GM12878 (cell line): ENCODE measurements at regions not wholly inside any gene's neighbourhood (a gene's known extent, or its start where the extent isn't known, plus 50 kb on each side); places are given as distances from the start of the nearest gene placed in this dataset.

Source experiments
- ATAC-seq: fragments of 200-7000 bp; cut with Tn5 transposase; 3 replicates; pipeline ENCODE4 v1.9.1; 2020; ENCODE audit warnings: mild to moderate bottlenecking, moderate library complexity
- BruUV-seq: library from RNA; stranded (reverse); fragments of 400-500 nt; replicated peaks from 2 replicates; lab custom pipeline; 2021; lab: Mats Ljungman, UMichigan
- CTCF ChIA-PET: fragments of 300-600 bp; sonication (Branson Sonifier 250); formaldehyde crosslinking; extraction: SDS; loops from one replicate; lab custom pipeline; 2021; ENCODE audit warnings: inconsistent platforms; lab: Yijun Ruan, JAX
- POLR2A ChIA-PET: fragments of 350-600 bp; formaldehyde crosslinking; extraction: SDS; loops from one replicate; lab custom pipeline; 2021; ENCODE audit warnings: inconsistent platforms; lab: Charles Lee
- RAD21 ChIA-PET: fragments of 300-600 bp; sonication (Branson Sonifier 250); formaldehyde crosslinking; loops from one replicate; lab custom pipeline; 2023; ENCODE audit warnings: antibody characterized with exemption; ENCODE audit not compliant: unreplicated experiment; lab: Charles Lee
- SMC1A ChIA-PET: fragments of 300-600 bp; sonication (Branson Sonifier 250); formaldehyde crosslinking; loops from one replicate; lab custom pipeline; 2023; ENCODE audit not compliant: unreplicated experiment, uncharacterized antibody; lab: Charles Lee
- DNase-seq: peaks from one replicate; pipeline ENCODE4 v3.0.0-alpha.2; 2011; ENCODE audit warnings: low read depth, low spot score
- FAIRE-seq: peaks from 3 replicates; lab custom pipeline; 2011; peaks lifted over from hg19 to GRCh38; lab: Jason Lieb, UNC
- H2AFZ ChIP-seq: 2 replicates; pipeline ENCODE4 v1.6.0; 2011; ENCODE audit warnings: low read depth, low read length, control low read depth; ENCODE audit not compliant: control insufficient read depth
- H3K27ac ChIP-seq: 2 replicates; pipeline ENCODE4 v1.5.1; 2011; ENCODE audit warnings: control low read depth; ENCODE audit not compliant: control insufficient read depth, insufficient read depth
- H3K27me3 ChIP-seq, 2 experiments: replicated peaks in 1 of 2; 2 replicates each; pipeline versions ENCODE4 v1.6.0 to v1.6.1; 2011; ENCODE audit warnings: low read length in 1 of 2; ENCODE audit not compliant: control insufficient read depth in 2 of 2, insufficient read depth in 2 of 2
- H3K36me3 ChIP-seq, 2 experiments: 2 replicates each; pipeline ENCODE4 v1.5.1; 2011; ENCODE audit warnings: low read length in 1 of 2; ENCODE audit not compliant: control insufficient read depth in 2 of 2, insufficient read depth in 2 of 2
- H3K4me1 ChIP-seq: 2 replicates; pipeline ENCODE4 v1.6.1; 2011; ENCODE audit warnings: mild to moderate bottlenecking, low read length, moderate library complexity, mixed read lengths; ENCODE audit not compliant: control insufficient read depth, insufficient read depth
- H3K4me2 ChIP-seq: 2 replicates; pipeline ENCODE4 v1.6.0; 2011; ENCODE audit warnings: control low read depth; ENCODE audit not compliant: control insufficient read depth, insufficient read depth
- H3K4me3 ChIP-seq: fragments of 200-600 bp; sonication (generic); 2 replicates; pipeline ENCODE4 v1.5.1; 2016
- H3K79me2 ChIP-seq: 2 replicates; pipeline ENCODE4 v1.6.0; 2011; ENCODE audit warnings: low read length; ENCODE audit not compliant: control insufficient read depth, insufficient read depth
- H3K9ac ChIP-seq: 2 replicates; pipeline ENCODE4 v1.8.0; 2011; ENCODE audit warnings: low read length, control low read depth, mixed read lengths; ENCODE audit not compliant: control insufficient read depth, insufficient read depth
- H3K9me3 ChIP-seq: replicated peaks from 3 replicates; pipeline ENCODE4 v1.5.1; 2011; ENCODE audit warnings: mild to moderate bottlenecking, low read length; ENCODE audit not compliant: control insufficient read depth, insufficient read depth
- H4K20me1 ChIP-seq: 2 replicates; pipeline ENCODE4 v1.6.0; 2011; ENCODE audit not compliant: control insufficient read depth, insufficient read depth
- BCLAF1 ChIP-seq: fragments of 450-650 bp; IDR thresholded peaks from 2 replicates; pipeline ENCODE4 v1.6.1; 2017; ENCODE audit warnings: antibody characterized with exemption, mild to moderate bottlenecking, moderate library complexity
- EP300 ChIP-seq, 2 experiments: fragments of 150-350 bp in 1 of 2; IDR thresholded peaks; 2 replicates each; pipeline ENCODE4 v1.6.1; 2011 to 2012; ENCODE audit warnings: low read depth in 2 of 2, low read length in 2 of 2, borderline replicate concordance in 1 of 2, improper control_type of control experiment in 1 of 2, inconsistent platforms in 1 of 2; ENCODE audit not compliant: control insufficient read depth in 1 of 2
- EZH2 ChIP-seq: IDR thresholded peaks from 2 replicates; pipeline ENCODE4 v1.6.1; 2012; ENCODE audit warnings: low read depth, mild to moderate bottlenecking, control low read depth, inconsistent platforms, low read length, borderline replicate concordance; ENCODE audit not compliant: control insufficient read depth
- USF2 ChIP-seq: IDR thresholded peaks from 2 replicates; pipeline ENCODE4 v1.6.1; 2011; ENCODE audit warnings: low read depth, low read length, improper control_type of control experiment, borderline replicate concordance
- ZNF24 ChIP-seq: fragments of 450-650 bp; IDR thresholded peaks from 2 replicates; pipeline ENCODE4 v1.6.1; 2017; ENCODE audit warnings: antibody characterized with exemption, mild to moderate bottlenecking
- WGBS: methylation state at CpG from one replicate; pipeline ENCODE4 v1.1.6; 2016; ENCODE audit warnings: low lambda C conversion rate; ENCODE audit not compliant: insufficient replicate concordance, insufficient coverage; ENCODE audit errors: missing lambda C conversion rate; 5-methylcytosine and 5-hydroxymethylcytosine counted together
- in situ Hi-C: fragments of 300-500 bp; cut with MboI; formaldehyde crosslinking; loops from 9 replicates; pipeline ENCODE4 v1.14.3; 2018; ENCODE audit warnings: mixed read lengths
- intact Hi-C: fragments of 100-400 bp; cut with micrococcal nuclease; formaldehyde crosslinking; loops from one replicate; pipeline ENCODE4 v1.14.2; 2022; ENCODE audit not compliant: unreplicated experiment

- TF ChIP-seq EP300 (IDR thresholded peaks at IDR 0.05; ENCODE audit: borderline replicate concordance in 1 of 2, control insufficient read depth in 1 of 2, low read depth in 2 of 2, low read length in 2 of 2), result no peak
- TF ChIP-seq ZNF24, result no peak
These were observed 694.6 kb downstream of the EPHA4 start (continued) for GRCh38 chr2:220877491-220877890.

GRCh38 chr2:220877897-220878296 lies 694.2 kb downstream of the EPHA4 start:
- ChIA-PET POLR2A (no interaction called here), RAD21 (no interaction called here), CTCF (no interaction called here), SMC1A (no interaction called here)
- intact Hi-C loops (no loop called here), in situ Hi-C loops (no loop called here)
- Histone ChIP-seq H3K79me2 (no peaks in the 10 kb centered on the region), H3K27ac (no peak overlapping the region), H4K20me1 (no peaks in the 10 kb centered on the region), H3K4me3 (no peak overlapping the region), H3K9ac (no peak overlapping the region), H3K9me3 (no peaks in the 10 kb centered on the region), H3K4me1 (no peaks in the 10 kb centered on the region), H3K4me2 (no peak overlapping the region), H2AFZ (no peak overlapping the region), H3K27me3 (no peaks in the 10 kb centered on the region), H3K36me3 (no peaks in the 10 kb centered on the region)
- ATAC-seq, result no peak
- WGBS, result 16% methylated on average over 4 of the region's 4 CpGs
- no TSS peak for BruUV-seq
- no peak for DNase-seq
- TF ChIP-seq USF2, result no peak
- TF ChIP-seq BCLAF1, result no peak
- TF ChIP-seq EZH2, result no peak
- no peak for FAIRE-seq
